HG03066 (cell line): ENCODE measurements at regions not wholly inside any gene's neighbourhood (a gene's known extent, or its start where the extent isn't known, plus 50 kb on each side); places are given as distances from the start of the nearest gene placed in this dataset.

Experiments used
- ATAC-seq: cut with Tn5 transposase; IDR thresholded peaks from one replicate; pipeline ENCODE4 v1.9.1; 2021; ENCODE audit warnings: low read depth; ENCODE audit not compliant: unreplicated experiment

DNA sequence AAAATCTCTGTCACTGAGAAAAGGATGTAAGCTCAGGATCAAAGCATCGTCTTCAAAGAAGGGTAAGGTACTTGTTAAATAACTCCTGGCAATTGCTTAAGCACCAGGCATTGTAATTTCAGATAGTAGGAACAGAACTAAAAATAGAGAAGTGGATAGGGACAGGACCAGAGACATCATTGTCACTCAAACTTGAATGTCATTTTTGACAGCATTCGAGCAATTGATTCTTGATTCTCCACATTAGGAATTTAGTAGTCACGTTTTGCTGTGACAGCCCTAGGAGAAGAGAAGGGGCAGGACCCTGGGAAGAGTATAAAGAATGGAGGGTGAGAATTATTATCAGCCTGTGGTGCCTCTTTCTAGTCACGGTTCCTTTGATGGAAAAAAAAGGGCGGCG lies 50.1 kb upstream of the BACH2 start:
- ATAC-seq = no peak
